HG02759 (cell line): ENCODE measurements at regions not wholly inside any gene's neighbourhood (a gene's known extent, or its start where the extent isn't known, plus 50 kb on each side); places are given as distances from the start of the nearest gene placed in this dataset.

Source experiments
- ATAC-seq: cut with Tn5 transposase; IDR thresholded peaks from one replicate; pipeline ENCODE4 v1.9.1; 2021; ENCODE audit warnings: mild to moderate bottlenecking, moderate library complexity; ENCODE audit not compliant: unreplicated experiment

GRCh38 chr4:181588733-181589302 lies 654.4 kb upstream of the TENM3 start:
- ATAC-seq, result no peak

- ATAC-seq, result no peak
Measured at GRCh38 chr4:181592221-181592745, 650.9 kb upstream of the TENM3 start.

- ATAC-seq, result no peak
Measured at GRCh38 chr4:181593703-181594102, 649.5 kb upstream of the TENM3 start.

GRCh38 chr4:181594188-181594587 lies 649.0 kb upstream of the TENM3 start:
- ATAC-seq, result no peak

- no peak for ATAC-seq
Measured at GRCh38 chr4:181595716-181596115, 647.5 kb upstream of the TENM3 start.

DNA sequence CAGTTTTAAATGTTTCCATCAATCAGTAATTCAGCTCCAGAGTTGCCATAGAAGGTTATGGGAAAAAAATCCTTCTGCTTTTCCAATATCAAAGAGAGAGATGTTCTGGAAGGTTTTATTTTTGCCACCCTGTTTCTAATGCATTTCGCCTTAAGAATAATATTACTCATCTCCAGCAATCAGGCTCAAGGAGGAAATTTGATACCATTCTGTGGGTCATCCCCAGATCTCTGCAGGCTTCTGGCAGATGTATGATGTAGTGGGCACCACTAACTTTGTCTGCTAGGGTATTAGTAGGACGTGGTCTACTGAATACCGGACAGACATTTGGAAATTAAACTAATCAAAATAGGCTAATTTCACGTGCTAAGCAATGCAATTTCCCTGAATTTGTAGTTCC lies 645.4 kb upstream of the TENM3 start:
- ATAC-seq, result no peak

DNA sequence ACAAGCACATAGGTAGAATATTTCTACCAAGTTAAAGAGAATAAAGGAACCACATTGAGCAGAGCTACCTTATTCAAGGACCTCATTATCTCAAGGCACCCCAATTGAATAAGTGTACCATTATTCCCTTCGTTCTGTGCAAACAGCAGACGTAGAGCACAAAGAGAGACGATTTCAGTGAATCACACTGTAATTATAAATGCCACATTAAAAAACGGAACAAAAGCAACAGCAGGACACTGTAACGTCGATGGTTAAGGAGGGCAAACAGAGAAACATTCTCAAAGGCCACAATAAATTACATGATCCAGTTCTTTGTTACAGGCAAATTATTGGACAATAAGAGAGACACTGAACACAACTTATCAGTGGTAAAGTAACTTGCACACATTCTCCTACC lies 644.1 kb upstream of the TENM3 start:
- ATAC-seq, result no peak

DNA sequence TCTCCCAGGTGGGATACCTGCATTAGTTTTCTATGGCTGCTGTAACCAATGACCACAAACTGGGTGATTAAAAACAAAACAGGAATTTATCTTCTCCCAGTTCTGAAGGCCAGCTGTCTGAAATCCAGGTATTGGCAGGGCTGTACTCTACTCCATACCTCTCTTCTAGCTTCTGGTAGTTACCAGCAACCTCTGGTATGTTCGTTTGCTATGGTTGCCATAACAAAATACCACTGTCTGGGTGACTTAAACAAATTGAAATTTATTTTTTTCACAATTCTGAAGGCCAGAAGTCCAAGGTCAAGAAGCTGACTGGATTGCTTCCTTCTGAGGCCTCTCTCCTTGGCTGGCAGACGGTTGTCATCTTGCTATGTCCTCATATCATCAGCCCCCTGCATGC lies 642.1 kb upstream of the TENM3 start:
- ATAC-seq, result no peak

- ATAC-seq, result no peak
Measured at GRCh38 chr4:181604546-181604945, 638.7 kb upstream of the TENM3 start.

- ATAC-seq, result no peak
Measured at GRCh38 chr4:181606300-181606699, 636.9 kb upstream of the TENM3 start.

DNA sequence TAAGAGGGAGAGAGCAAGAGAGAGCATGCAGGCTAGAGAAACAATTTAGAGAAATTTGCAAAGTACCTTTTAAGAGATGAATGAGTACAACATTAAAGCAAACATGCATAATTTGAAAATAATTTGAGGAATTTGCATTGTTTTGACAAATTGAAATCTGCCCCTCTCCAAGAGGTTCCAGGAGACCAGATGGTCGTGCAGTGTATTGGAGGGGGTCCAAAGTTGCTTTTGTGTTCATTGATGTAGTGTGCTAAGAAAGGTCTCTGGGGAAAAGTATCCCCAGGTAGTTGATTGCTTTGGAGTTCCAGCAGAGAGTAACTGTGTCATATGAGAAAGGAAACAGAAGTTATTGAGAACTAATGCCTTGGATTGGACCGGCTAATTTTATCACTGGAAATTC lies 635.0 kb upstream of the TENM3 start:
- no peak for ATAC-seq

GRCh38 chr4:181611033-181611711 lies 632.0 kb upstream of the TENM3 start:
- ATAC-seq, result no peak

DNA sequence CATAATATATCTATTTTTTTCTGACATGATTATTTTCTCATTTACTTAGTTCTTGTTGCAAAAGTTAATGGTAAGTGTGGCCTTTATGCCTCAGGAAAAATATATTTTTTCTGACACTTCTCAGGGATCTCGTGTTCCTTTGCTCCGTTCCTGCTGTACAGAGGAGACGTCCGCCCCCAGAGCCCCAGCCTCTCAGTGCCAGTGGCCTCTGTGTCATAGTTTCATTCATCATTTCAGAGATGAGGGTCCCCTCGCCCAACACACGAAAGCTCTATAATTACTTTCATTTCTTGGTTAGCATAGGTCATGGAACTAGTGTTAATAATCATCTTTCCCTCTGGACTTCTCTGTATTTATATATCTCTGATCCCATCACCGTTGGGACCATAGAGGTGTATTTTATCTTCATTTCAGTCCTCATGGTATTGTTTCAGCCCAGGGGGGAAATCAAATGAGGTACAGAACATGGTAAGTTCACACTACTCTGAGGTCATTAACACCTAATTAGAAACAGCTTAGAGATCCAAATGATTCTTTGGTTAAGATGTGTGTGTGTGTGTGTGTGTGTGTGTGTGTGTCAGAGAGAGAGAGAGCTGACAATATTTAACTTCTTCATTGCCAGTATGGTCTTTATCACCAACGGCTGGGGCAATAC lies 631.1 kb upstream of the TENM3 start:
- ATAC-seq, result no peak

- ATAC-seq, result no peak
Measured at GRCh38 chr4:181613200-181613599, 630.0 kb upstream of the TENM3 start.

DNA sequence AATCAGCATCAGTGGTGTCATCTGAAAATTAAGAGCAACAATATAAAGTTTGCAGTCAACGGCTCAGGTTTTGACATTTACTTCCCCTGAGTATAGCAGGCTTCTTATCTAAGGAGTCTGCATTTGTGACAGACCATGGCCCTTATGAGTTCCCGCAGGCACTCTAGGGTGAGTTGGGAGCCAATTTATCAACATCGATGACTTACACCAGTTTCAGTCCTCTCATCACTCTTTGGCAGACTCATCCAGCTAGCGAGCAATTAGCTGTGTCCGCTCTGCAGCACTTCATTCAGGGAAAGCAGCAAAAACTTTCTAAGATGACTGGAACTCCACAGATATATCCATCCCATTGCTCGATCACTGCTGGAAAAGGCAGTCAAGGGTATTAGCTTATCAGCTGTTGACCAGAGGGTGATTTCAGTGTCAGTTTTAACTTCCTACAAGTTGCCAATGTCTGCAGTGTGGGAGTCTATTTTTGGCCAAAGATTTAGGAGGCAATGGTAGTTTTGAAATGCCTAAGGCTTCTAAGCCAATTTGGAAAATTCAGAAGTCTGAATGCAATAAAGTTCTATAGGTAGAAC lies 625.1 kb upstream of the TENM3 start:
- no peak for ATAC-seq

DNA sequence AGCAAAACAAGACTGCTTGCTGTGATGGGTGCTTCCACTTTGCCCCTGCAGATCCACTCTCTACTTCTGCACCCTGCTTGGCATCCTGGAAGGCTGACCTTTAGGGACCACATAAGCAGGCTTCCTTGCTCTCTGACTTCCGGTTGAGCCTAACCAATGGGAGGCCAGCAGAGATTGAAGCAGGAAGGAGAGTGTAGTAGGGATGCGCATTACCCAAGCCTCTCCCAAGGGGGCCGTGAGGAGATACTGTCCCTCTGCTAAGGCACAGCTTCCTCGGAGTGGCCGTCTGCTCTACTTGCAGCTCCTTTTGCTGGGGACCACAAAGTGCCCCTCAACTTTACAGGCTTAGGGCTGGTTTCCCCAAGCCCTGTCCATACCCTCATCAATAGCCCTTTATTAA lies 624.3 kb upstream of the TENM3 start:
- no peak for ATAC-seq

DNA sequence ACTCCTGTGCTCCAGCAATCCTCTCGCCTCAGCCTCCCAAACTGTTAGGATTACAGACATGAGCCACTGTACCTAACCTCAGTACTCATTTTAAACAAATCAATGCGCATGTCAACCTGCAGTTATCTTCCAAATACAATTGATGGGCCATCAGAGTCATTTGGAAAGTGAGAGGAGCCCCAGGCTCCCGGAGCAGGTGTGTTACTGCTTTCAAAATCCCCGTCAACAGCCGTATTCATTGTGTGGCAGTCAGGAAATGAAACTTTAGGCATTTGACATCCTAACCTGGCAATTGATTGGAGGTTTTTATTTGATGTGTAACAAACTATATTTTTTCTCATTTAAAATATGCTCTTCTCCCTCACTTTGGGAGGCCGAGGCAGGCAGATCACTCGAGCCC lies 623.6 kb upstream of the TENM3 start:
- no peak for ATAC-seq

DNA sequence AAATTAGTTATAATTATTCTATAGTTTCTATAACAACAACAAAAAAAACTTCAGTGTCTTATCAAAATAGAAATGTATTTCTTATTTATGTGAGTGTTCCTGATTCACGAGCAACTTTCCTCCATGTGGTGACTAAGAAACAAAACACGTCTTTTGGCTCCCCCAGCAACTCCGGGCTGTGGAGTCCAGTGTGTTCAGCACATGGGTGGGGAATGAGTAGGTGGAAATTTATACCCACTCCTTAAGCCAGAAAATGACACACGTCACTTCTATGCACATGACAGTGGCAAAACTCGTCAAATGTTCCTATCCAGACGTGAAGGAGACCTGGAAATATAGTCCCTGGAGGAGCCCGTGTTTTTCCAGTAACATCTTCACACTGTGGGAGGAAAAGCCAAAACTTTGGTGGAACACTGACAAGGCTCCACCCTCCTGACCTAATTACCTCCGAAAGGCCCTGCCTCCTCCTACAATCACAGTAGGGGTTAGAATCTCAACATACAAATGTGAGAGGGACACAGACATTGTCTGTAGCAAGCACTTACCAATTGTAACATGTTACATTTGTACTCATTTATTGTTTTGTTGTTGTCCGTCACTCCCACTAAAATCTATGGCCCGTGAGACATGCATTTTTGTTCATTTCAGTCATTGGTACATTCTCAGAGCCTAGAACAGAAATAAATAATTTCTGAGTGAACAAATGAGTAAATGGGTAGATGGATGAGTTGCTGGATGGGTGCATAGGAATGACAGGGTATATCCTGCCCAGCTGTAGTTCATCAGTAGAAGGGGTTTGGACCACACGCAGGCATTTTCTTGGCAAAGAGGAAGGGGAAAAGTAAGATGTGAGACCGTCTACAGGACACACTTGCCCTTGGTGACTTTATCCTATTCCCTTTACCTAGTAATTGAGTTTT lies 605.8 kb upstream of the TENM3 start:
- ATAC-seq, result no peak

GRCh38 chr4:181643466-181643865 lies 599.7 kb upstream of the TENM3 start:
- ATAC-seq, result no peak

- no peak for ATAC-seq
Measured at GRCh38 chr4:181645489-181645888, 597.7 kb upstream of the TENM3 start.

- ATAC-seq, result no peak
Measured at GRCh38 chr4:181646864-181647263, 596.3 kb upstream of the TENM3 start.
